Hepatocyte (in vitro differentiated cells): ENCODE measurements at regions not wholly inside any gene's neighbourhood (a gene's known extent, or its start where the extent isn't known, plus 50 kb on each side); places are given as distances from the start of the nearest gene placed in this dataset.

Experiments
- EZH2 ChIP-seq: fragments of 200-600 bp; sonication (generic); IDR thresholded peaks from 2 replicates; pipeline ENCODE4 v1.6.1; 2016; ENCODE audit warnings: antibody characterized with exemption, mild to moderate bottlenecking, borderline replicate concordance
- EZH2phosphoT487 ChIP-seq: fragments of 200-600 bp; sonication (generic); IDR thresholded peaks from one replicate; pipeline ENCODE4 v1.6.1; 2018; ENCODE audit warnings: antibody characterized with exemption, mild to moderate bottlenecking, low read depth, moderate library complexity; ENCODE audit not compliant: unreplicated experiment, severe bottlenecking
- TF ChIP-seq, protein P1 (sequence below): fragments of 200-600 bp; sonication (generic); IDR thresholded peaks from 2 replicates; pipeline ENCODE4 v1.5.1; 2016; ENCODE audit warnings: antibody characterized with exemption, mild to moderate bottlenecking; ENCODE audit not compliant: poor library complexity

DNA sequence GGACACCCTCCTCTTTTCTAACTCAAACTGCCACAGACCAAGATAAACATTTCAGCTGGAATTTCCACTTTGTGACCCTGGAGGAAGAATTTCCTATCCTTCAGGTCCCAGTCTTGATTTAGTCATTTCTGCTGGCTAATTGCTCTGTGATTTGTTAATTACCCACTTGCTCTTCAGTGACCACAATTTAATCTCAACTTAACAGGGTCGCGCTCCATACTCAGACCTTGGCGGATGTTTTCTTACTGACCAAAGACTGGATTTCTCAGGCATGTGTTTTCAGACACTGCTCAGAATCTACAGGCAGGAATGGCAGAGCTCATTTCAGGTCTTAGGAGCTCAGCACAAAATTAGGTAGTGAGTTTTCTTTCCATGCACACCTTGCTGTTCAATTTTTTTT lies 188.9 kb downstream of the ASMT start:
- TF ChIP-seq, protein P1, sequence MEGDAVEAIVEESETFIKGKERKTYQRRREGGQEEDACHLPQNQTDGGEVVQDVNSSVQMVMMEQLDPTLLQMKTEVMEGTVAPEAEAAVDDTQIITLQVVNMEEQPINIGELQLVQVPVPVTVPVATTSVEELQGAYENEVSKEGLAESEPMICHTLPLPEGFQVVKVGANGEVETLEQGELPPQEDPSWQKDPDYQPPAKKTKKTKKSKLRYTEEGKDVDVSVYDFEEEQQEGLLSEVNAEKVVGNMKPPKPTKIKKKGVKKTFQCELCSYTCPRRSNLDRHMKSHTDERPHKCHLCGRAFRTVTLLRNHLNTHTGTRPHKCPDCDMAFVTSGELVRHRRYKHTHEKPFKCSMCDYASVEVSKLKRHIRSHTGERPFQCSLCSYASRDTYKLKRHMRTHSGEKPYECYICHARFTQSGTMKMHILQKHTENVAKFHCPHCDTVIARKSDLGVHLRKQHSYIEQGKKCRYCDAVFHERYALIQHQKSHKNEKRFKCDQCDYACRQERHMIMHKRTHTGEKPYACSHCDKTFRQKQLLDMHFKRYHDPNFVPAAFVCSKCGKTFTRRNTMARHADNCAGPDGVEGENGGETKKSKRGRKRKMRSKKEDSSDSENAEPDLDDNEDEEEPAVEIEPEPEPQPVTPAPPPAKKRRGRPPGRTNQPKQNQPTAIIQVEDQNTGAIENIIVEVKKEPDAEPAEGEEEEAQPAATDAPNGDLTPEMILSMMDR = no peak
- TF ChIP-seq EZH2 (no peak), EZH2phosphoT487 (no peak)
